Right kidney (tissue), 1 donor: ENCODE measurements at regions not wholly inside any gene's neighbourhood (a gene's known extent, or its start where the extent isn't known, plus 50 kb on each side); places are given as distances from the start of the nearest gene placed in this dataset.

Experiments
- DNase-seq: peaks from one replicate; pipeline ENCODE4 v3.0.0-alpha.2; 2016

DNA sequence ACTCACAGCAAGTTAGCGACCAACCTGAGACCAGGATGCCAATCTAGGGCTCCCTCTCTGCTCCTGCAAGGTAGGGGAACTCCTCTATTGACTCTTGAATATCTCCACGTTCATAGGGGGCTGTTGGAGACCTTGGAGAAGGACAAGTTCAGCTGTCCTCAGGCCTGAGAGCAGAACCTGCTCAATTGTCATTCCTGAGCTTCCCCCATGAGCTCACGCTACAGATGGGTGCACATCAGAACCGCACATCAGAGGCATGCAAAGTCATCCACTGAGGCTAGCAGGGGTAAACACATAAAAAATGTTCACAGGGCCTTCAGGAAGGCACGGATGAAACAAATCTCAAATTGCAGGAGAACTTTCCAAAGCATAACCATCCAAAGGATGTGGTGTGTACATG is 168.8 kb upstream of the ZNF507 start:
- no peak for DNase-seq

DNA sequence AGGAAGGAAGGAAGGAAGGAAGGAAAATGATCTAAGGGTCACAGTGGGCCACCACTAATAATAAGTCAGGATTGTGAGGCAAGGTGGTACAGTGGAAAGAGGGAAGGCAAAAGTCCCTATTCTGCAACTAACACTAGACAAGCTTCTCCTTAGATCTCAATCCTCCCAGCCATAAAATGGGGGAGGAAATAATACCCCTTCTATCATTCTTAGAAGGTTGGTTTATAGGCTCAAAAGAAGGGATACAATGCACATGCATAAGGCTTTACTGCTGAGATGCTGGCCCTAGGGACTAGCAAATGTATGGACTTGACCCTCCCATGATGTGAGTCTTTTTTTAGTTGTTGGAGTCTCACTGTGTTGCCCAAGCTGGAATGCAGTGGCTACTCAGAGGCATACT is 167.7 kb upstream of the ZNF507 start:
- no peak for DNase-seq

DNA sequence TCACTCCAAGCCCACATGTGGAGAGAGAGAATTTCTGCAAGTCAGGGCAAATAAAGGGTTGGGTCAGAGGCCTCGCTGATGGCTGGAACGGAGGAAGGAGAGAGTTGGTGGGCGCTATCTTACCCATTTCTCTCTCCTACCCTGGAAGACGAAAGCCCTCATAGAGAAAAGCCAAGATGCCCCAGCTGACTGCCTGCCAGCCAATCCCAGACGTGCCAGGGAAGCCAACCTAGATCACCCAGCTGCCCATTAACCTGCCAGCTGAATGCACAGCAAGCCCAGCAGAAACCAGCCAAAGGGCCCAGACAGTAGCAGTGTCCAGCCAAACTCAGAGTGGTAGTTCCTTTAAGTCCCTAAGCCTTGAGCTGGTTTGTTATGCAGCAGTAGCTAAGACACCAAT is 167.0 kb upstream of the ZNF507 start:
- DNase-seq: no peak

DNA sequence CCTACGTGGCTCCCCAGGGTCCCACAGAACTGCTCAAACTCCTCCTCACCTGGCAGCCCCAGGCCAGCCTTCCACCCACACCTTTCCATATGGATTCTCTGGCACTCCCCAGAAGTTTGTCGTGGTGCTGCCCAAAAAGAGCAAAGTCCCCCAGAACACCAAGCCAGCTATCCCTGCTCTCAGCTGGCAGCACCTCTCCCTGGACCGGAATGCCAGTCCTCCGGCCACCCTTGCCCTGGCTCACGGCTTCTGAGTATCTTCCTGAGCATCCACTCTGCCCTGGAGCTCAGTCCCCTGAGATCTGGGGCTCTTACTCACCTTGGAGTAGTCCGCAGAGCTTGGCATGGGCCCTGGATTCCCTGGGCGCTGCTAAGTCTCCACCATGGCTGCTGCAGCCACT is 166.5 kb upstream of the ZNF507 start:
- no peak for DNase-seq

DNA sequence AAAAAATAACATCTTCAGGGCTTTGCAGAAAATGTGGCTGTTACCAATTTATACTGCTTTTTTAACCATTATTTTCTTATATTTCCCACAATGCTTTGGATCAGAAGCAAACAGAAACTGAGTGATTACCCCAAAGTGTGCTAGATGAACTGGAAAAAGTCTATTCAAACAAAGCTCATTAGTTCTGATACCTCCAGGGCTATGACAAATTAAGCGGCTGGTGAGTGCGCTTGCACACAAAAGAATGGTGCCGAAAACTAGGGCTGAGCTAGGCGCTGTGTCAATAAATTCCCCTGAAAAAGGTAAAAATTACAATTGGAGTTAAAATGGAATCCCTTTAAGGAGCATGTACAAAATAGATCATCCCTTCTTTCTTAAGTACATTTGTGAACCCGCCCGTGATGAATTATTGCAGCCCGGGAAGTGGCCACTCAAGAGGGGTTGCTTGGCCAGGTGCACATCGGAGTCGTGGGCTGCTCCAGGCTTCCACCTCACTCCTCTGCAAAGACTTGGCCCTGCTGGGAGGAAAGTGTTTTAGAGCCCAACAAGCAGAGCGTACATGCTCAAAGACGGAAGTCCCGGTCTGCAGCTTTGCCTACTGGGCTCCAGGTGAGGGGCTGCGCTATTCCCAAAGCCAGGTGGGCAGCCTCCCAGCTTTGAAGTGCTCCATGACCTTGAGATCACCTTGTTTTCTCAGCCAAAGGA is 164.0 kb upstream of the ZNF507 start:
- DNase-seq: no peak

DNA sequence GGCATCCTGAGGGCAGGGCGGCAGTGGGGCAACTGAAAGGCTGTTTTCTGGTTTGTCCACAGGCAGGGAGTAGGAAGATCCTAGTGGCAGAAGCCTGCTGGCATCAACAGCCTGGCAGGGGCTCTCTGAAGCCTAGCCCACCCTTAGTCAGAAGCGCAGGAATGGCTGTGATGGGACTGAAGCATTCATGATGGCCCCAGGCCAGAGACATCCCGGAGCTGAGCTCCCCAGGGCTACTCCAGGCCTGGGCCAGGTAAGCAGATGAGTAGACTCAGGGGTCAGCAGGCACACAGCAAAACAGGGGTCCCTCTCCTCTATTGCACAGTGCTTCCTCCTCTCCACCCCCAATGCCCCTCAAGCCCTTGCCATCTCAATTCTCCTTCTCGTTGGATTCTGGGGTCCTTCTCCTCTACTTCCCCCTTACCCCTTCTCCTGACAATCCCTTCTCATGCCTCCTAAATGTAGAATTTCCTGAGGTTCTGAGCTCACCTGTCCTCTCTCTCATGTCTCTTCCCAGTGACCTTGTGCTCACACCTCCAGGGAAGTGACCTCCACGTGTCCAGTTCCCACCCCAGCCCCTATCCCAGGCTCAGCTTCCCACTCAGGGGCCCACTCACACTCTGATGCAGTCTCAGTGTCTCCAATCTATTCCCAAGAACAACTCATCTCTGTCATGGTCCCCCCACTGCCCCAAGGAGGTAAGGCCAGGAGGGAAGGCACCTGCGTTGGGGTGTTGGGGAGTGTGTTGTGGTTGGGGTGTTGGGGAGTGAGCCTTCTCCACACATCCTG is 158.7 kb upstream of the ZNF507 start:
- DNase-seq: no peak

DNA sequence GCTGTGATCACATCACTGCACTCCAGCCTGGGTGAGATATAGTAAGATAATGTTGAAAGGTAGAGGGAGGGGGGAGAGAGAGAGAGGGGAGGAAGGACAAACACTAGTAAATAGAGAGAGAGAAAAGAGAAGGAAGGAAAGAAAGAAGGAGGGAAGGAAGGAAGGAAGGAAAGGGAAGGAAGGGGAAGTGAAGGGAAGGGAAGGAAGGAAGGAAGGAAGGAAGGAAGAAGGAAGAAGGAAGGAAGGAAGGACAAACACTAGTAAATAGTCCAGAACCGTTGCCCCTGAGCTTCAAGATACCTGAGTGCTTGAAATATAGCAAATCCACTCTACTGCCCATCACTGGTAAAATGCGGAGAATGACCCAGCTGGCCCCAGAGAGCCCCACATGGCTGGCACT is 156.5 kb upstream of the ZNF507 start:
- no peak for DNase-seq

DNA sequence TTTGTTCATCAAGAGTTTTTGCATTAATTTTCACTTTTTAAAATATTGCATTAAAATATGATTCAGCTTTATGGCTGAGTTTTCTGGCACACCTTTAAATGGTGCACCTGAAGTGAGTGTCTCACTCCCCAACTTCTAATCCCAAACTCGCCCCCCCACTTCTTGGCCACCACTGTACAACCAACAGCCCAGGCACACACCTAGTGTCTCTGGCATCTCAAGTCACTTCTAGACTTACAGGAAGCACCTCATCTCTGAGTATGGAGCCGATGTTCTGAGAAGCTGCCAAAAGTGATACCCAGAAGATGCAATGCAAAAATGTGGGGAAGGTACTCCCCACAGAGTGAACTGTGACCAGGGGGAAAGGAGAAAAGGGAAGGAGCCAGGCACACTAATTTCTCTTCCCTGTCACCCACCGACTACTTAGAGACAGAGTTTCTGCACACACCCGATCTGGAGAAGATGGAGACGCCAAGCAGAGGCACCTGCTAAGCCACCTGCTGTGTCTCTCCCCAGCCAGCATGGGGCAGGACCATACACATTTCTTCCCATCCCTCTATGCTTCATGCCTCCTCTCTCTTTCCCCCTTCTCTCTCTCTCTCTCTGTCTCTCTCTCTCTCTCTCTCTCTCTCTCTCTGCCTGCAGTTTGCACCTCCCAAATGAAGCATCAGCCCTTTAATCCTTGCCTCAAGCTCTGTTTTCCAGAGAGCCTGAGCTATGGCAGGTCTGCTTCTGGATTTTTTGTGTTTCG is 155.3 kb upstream of the ZNF507 start:
- DNase-seq: no peak

DNA sequence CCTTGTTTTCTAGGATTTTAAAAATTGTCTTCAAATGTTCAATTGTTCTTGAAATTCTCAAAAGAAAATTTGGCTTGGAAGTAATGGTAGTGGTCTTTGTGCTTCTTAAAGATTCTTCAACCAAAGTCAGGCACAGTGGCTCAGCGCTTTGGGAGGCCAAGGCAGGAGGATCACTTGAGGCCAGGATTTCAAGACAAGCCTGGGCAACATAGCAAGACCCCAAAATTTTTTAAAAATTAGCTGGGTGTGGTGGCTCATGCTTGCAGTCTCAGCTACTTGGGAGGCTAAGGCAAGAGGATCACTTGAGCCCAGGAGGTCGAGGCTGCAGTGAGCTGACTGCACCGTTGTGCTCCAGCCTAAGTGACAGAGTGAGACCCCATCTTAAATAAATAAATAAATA is 153.5 kb upstream of the ZNF507 start:
- no peak for DNase-seq

DNA sequence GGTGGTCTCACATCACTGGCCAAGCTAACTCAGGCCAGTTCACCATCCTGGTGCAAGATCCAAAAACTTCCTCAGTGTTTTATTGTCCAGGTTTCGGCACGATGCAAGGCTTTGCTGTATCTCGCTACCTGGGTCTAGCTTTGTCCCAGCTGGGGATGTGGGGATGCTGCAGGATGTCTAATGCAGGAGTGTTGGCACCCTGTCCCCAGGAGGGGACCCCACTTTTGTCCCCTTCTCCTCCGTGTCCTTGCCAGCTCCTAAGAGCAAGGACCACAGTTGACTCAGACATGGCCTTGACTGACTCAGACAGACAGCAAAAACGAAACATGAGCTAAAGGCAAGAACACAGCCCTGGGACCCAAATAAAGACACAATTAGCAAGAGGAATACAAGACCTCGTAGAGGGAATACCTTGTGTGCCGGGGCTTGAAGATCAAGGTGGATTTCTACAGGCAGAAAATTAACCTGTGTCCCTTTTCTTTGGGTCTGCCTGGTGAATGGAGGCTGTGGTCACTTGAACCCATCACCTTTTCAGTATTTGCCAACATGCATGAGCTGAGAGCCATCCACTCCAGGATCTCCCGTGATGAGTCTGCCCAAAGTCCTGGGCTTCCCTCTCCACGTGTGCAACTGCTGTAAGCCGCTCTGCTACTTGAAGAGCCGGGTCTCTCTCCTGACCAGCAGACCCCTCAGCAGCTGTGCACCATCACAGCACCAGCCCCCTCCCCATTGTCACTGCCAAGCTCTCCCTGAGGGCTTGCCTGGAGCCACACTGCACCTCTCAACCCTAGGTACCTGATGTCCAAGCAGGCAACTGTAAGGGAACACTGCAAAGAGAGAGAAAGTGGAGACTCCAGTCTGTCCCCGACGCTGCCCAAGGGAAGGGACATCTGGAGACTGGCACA is 149.5 kb upstream of the ZNF507 start:
- no peak for DNase-seq

DNA sequence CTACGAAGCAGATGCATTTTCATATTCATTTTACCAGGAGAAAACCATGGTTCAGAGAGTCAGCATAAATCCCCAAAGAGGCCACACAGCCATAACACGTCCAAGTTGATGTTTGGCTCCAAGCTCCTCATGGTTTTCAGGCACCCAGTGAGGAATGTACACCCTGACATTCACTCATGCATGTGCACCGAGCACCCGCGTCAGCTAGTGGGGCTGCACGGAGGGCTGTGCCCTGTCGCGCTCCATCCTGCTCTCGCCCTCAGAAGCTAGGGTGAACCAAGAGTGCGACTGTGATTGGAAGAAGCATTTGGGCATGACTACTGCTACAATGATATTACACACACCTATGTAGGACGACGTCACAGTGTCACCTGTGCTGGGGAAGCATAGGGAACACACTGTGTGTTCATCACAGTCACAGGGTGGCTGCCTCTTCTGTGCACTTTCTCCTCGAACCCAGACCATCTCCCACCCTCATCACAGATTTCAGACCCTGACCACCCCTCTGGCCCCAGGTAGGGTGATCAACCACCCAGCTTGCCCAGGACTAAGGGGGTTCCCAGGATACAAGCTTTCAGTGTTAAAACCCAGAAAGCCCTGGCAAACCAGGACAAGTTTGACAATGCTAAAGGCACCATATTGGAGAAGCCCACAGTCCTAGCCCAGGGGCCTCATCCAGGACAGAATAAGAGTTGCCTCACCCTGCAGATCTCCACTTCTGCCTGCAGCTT is 148.6 kb upstream of the ZNF507 start:
- DNase-seq: no peak

DNA sequence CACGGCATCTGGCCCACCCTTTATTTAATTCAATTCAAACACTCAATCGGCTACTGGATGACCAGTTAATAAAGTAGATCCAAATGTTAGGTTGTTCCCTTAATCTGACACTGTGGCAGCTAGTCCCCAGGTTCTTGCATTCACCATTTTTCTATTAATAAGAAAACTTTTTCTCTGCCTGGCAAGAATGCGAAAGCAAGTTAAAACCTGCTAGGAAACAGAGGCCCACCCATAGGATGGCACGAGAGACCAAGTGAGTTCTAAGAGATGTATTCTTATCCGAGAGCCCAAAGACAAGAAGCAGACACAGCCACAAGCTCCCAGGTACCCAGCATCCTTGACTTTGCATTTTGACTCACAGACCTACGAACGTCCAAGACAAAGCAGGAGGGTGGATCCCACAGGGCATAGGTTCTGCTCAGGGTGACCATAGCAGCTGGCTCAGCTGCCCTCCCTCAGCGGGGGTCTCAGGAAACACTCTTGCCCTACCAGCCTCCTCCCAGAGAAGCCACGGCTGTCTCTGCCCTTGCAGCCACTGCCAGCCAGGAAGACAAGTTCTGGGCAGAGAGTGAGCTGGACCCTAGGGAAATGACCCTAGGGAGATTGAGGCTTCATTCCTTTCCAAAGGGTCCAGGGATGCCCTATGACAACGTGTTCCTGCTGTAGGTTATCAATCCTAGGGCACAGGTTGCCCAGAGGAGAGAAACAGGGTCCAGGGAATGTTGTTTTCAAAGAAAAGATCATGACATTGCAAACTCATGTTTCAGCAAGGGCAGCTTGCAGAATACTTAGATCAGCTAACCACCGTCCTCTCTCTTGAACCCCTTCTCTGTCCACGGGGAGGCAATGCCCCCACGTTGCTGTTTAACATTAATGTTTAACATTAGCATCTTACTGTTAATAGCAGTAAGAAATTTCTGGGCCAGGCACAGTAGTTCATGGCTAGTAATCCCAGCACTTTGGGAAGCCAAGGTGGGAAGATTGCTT is 147.2 kb upstream of the ZNF507 start:
- no peak for DNase-seq

DNA sequence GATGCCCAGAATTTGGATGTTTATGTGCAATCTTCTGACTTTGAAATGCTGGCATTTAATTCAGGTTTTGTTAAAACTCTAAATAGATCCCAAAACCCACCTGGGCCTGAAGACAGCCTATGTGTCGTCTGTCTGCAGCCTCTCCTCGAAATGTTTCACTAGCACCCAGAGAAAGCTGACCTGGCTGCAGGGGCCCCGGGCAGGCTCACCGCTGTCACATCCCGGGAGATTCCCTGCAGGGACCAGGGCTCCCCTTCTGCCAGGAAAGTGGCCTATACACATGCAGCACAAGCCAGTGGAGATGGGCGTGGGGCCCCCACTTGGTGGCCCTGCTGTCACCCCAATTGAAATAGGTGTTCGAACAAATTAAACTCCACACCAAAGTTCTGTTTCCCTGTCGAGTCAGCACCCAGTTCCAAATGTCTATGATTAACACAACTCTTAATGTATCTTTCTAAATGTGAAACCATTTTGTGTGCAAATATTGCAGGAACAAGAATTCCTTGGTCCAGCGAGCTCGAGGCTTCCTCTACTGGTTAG is 145.8 kb upstream of the ZNF507 start:
- DNase-seq: no peak

DNA sequence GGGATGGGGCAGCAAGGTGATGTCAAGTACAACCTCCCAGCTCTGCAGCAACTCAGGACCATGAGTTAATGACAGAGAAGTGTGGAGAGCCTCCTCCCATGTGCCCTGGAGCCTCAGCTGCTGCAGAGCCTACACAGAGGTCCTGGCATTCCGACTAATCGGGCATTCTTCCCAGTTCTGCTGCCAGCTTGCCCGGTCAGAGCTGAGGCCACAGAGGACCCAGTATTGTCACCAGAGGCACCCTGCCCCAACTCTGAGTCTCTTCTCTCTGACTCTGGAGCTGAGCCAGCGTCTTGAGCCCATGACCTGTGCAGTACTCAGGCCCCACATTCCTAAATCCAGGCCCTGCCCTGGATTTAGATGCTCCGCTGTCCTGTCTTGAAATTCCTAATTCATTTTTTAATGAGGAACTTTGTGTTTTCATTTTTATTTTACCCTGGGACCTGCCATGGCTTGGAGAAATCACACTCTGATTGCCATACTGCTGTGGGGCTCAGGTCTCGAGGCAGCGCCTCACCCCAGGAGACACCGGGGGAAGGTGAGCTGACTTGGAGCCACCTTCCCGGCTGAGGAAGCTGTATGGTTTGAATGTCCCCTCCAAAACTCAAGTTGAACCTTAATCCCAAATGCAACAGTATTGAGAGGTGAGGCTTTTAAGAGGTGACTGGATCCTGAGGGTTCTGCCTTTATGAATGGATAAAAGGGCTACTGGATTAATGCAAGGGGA is 144.9 kb upstream of the ZNF507 start:
- no peak for DNase-seq

DNA sequence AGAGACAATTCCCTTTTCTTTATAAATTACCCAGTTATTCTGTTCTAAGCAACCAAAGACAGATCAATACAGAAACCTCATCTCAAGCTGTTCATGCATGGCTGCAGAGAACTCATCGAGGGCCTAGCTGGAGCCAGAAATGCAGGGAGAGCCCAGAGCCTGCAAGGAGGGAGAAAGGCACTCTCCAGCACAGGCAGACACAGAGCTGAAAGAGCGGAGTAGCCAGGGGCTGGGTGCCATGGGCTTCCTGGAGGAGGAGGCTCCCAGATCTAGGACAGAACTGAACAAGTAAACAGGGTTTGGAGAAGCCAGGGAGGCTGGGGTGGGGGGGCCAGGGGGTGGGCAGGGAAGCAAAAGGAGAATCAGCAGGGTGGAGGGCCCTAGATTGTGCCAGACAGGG is 144.2 kb upstream of the ZNF507 start:
- no peak for DNase-seq

DNA sequence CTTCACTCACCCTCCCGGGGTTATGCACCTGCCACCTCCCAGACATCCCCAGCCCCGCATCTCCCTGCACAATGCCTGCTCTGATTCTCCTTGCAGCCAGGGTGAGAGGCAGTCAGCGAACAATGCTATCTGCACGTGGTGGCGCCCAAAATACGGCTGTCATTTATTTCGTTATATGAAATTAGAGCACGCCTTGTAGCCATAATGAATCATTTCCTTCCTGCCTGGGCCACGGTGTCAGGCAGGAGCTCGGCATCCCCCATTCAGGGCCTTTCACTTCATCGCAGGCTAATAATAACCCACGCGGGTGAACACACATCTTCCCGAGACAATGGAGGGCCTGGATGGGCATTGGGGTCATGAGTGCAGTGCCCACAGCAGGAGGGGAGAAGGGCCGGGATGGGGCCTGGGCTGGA is 143.8 kb upstream of the ZNF507 start:
- no peak for DNase-seq

DNA sequence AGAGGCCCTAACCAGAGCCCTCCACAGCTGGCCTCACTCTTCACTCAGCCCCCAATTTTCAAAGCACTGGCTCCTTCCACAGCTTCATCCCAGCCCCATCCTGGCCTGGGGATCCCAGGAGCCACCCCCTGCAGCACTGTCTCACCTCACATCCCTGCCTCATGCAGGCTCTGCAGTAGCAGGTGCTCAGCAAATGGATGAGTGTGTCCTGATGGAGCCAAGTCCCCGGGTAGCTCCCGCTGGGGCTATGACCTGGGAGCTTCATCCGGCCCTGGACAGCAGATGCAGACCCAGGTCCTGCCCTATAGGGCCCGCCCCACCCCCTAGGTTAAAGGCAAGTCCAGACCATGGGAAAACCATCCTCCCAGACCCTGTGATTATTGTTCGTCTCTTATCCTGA is 143.2 kb upstream of the ZNF507 start:
- no peak for DNase-seq

DNA sequence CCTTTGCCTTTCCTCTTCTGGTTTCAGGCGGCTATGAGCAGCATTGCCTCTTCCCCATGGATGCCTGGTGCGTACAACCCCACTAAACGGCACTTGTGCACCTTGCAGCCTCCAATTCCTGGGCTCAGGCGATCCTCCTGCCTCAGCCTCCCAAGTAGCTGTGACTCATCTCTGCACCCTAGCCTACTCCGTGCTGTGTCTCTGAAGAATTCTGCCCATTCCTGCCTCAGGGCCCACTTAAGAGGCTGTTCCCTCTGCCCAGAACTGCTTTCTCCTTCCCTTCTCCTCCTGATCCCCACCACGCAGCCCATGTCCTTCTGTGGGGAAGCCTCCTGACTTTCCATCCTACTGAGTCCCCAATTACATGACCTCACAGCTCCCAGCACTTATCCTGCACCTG is 142.2 kb upstream of the ZNF507 start:
- no peak for DNase-seq

DNA sequence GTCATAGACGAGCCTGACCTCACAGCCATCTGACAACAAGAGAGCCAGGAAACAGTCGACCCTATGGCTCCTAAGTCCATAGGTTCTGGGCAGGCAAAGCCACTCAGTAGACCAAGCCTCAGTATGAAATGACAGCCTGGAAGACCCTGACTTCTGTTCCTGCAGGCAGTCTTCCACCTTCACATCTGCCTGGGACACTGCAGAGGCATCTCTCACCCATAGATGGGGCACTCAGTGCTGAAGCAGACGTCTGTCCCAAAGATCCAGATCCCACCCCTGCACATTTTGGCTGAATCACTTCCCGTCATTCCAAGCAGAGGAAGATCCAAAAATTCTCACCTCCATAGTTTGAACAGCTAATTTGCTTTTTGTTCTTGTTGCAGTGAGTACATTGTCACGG is 139.3 kb upstream of the ZNF507 start:
- no peak for DNase-seq
